Lower leg skin (tissue), 3 donors: ENCODE measurements at regions not wholly inside any gene's neighbourhood (a gene's known extent, or its start where the extent isn't known, plus 50 kb on each side); places are given as distances from the start of the nearest gene placed in this dataset.

Experiments used
- POLR2A ChIP-seq, 2 donors: fragments of 450-650 bp; IDR thresholded peaks; one replicate each; pipeline ENCODE4 v1.6.1; 2016 to 2017; ENCODE audit warnings: antibody characterized with exemption in 2 of 2, mild to moderate bottlenecking in 1 of 2, moderate library complexity in 1 of 2
- TF ChIP-seq, protein P1 (sequence below), 3 donors: fragments of 450-650 bp; IDR thresholded peaks; one replicate each; pipeline ENCODE4 v1.5.1; 2016; ENCODE audit warnings: antibody characterized with exemption in 3 of 3, mild to moderate bottlenecking in 3 of 3, moderate library complexity in 2 of 3

GRCh38 chr9:60545878-60546385 is 368.3 kb upstream of the SPATA31A5 start:
- TF ChIP-seq POLR2A (IDR thresholded peaks at IDR 0.05): no peak
- TF ChIP-seq, protein P1, sequence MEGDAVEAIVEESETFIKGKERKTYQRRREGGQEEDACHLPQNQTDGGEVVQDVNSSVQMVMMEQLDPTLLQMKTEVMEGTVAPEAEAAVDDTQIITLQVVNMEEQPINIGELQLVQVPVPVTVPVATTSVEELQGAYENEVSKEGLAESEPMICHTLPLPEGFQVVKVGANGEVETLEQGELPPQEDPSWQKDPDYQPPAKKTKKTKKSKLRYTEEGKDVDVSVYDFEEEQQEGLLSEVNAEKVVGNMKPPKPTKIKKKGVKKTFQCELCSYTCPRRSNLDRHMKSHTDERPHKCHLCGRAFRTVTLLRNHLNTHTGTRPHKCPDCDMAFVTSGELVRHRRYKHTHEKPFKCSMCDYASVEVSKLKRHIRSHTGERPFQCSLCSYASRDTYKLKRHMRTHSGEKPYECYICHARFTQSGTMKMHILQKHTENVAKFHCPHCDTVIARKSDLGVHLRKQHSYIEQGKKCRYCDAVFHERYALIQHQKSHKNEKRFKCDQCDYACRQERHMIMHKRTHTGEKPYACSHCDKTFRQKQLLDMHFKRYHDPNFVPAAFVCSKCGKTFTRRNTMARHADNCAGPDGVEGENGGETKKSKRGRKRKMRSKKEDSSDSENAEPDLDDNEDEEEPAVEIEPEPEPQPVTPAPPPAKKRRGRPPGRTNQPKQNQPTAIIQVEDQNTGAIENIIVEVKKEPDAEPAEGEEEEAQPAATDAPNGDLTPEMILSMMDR (IDR thresholded peaks at IDR 0.05): no peak
